ENCODE measurements at regions not wholly inside any gene's neighbourhood (a gene's known extent, or its start where the extent isn't known, plus 50 kb on each side); places are given as distances from the start of the nearest gene placed in this dataset.

DNA sequence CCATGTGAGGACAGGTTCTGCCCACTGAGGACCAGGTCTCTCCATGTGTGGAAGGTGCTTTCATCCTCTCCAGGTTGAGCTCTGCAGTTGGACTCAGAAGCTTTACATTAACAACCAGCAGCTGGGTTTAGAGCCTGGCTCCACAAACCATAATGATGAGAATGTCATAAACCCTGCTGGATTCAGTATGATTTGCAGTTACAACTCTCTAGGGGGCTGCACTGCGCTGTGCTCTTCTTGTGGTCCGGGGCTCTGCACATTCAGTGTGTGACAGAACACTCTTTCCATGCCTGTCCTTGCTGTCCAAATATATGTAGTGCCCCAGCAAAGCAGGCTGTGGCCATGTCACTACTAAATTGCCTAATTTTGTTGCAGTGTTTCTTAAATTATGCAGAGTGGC lies 334.3 kb downstream of the ICE1 start:
- no peaks in the 10 kb centered on the region for H4K20me1 ChIP-seq (ENCODE audit: insufficient read depth, low read length)
- 0 out of 2 replicates have a peak, but pooled peaks cover 1% of the 10 kb centered on the region for H3K27me3 ChIP-seq (ENCODE audit: insufficient read depth, low read length)
- H3K9me2 ChIP-seq (ENCODE audit: low read depth, low read length), result no peaks in the 10 kb centered on the region
- TF ChIP-seq CTCF (IDR thresholded peaks at IDR 0.05; ENCODE audit: low read length), result no peak
- no peak for TF ChIP-seq EZH2 (IDR thresholded peaks at IDR 0.05; ENCODE audit: borderline replicate concordance, low read length)
- H3K9ac ChIP-seq (ENCODE audit: low read length), result no peak overlapping the region
- H3K27ac ChIP-seq (ENCODE audit: low read depth, low read length, poor library complexity, severe bottlenecking), result no peak overlapping the region
- H3K4me2 ChIP-seq (ENCODE audit: low read length), result no peak overlapping the region
- no peaks in the 10 kb centered on the region; the same call in 1 of the 2 replicates for H3K36me3 ChIP-seq (ENCODE audit: insufficient read depth, low read length)
- no peaks in the 10 kb centered on the region for H3K79me2 ChIP-seq (ENCODE audit: insufficient read depth, low read length)
- H3K4me3 ChIP-seq (ENCODE audit: low read depth, low read length, poor library complexity, severe bottlenecking), result no peak overlapping the region
- no peak overlapping the region for H2AFZ ChIP-seq (ENCODE audit: low read length)
- no peaks in the 10 kb centered on the region for H3F3A ChIP-seq (ENCODE audit: insufficient read depth, low read length)
- H3K9me3 ChIP-seq (ENCODE audit: low read length), result no peaks in the 10 kb centered on the region
- H3K4me1 ChIP-seq (ENCODE audit: insufficient read depth, low read length, severe bottlenecking), result peaks cover 47% of the 10 kb centered on the region

- no peaks in the 10 kb centered on the region for H3K36me3 ChIP-seq (ENCODE audit: insufficient read depth, low read length)
- H3K9me2 ChIP-seq (ENCODE audit: low read depth, low read length), result no peaks in the 10 kb centered on the region
- H2AFZ ChIP-seq (ENCODE audit: low read length), result no peak overlapping the region
- no peaks in the 10 kb centered on the region for H3K9me3 ChIP-seq (ENCODE audit: low read length)
- H3K79me2 ChIP-seq (ENCODE audit: insufficient read depth, low read length), result no peaks in the 10 kb centered on the region
- H3K4me3 ChIP-seq (ENCODE audit: low read depth, low read length, poor library complexity, severe bottlenecking), result no peak overlapping the region
- peak overlapping the region; percentile 46 for H3K27ac ChIP-seq (ENCODE audit: low read depth, low read length, poor library complexity, severe bottlenecking)
- H3F3A ChIP-seq (ENCODE audit: insufficient read depth, low read length), result no peaks in the 10 kb centered on the region
- H3K4me1 ChIP-seq (ENCODE audit: insufficient read depth, low read length, severe bottlenecking), result peaks cover 56% of the 10 kb centered on the region
- H3K4me2 ChIP-seq (ENCODE audit: low read length), result no peak overlapping the region
- no peak for TF ChIP-seq EZH2 (IDR thresholded peaks at IDR 0.05; ENCODE audit: borderline replicate concordance, low read length)
- no peak for TF ChIP-seq CTCF (IDR thresholded peaks at IDR 0.05; ENCODE audit: low read length)
- 0 out of 2 replicates have a peak, but pooled peaks cover 3% of the 10 kb centered on the region for H3K27me3 ChIP-seq (ENCODE audit: insufficient read depth, low read length)
- no peaks in the 10 kb centered on the region for H4K20me1 ChIP-seq (ENCODE audit: insufficient read depth, low read length)
- no peak overlapping the region for H3K9ac ChIP-seq (ENCODE audit: low read length)
Observed at GRCh38 chr5:5755888-5756287, 333.4 kb downstream of the ICE1 start.

GRCh38 chr5:5752844-5753243 lies 330.4 kb downstream of the ICE1 start:
- Histone ChIP-seq H3K9me3 (ENCODE audit: low read length) (no peaks in the 10 kb centered on the region), H3K4me1 (ENCODE audit: insufficient read depth, low read length, severe bottlenecking) (peaks cover 59% of the 10 kb centered on the region), H3K27me3 (ENCODE audit: insufficient read depth, low read length) (0 out of 2 replicates have a peak, but pooled peaks cover 3% of the 10 kb centered on the region), H2AFZ (ENCODE audit: low read length) (no peak overlapping the region), H4K20me1 (ENCODE audit: insufficient read depth, low read length) (no peaks in the 10 kb centered on the region), H3K9me2 (ENCODE audit: low read depth, low read length) (no peaks in the 10 kb centered on the region), H3K79me2 (ENCODE audit: insufficient read depth, low read length) (no peaks in the 10 kb centered on the region), H3K27ac (ENCODE audit: low read depth, low read length, poor library complexity, severe bottlenecking) (peak overlapping the region; percentile 80), H3F3A (ENCODE audit: insufficient read depth, low read length) (no peaks in the 10 kb centered on the region), H3K9ac (ENCODE audit: low read length) (no peak overlapping the region), H3K4me2 (ENCODE audit: low read length) (peak overlapping the region; percentile 51), H3K4me3 (ENCODE audit: low read depth, low read length, poor library complexity, severe bottlenecking) (no peak overlapping the region), H3K36me3 (ENCODE audit: insufficient read depth, low read length) (no peaks in the 10 kb centered on the region)
- TF ChIP-seq CTCF (IDR thresholded peaks at IDR 0.05; ENCODE audit: low read length), result no peak
- no peak for TF ChIP-seq EZH2 (IDR thresholded peaks at IDR 0.05; ENCODE audit: borderline replicate concordance, low read length)
